DMS 273 (cell line): ENCODE measurements at regions not wholly inside any gene's neighbourhood (a gene's known extent, or its start where the extent isn't known, plus 50 kb on each side); places are given as distances from the start of the nearest gene placed in this dataset.

Experiments used
- DNase-seq: peaks from one replicate; lab custom pipeline; 2025; ENCODE audit not compliant: unreplicated experiment; lab: John Stamatoyannopoulos, UW

DNA sequence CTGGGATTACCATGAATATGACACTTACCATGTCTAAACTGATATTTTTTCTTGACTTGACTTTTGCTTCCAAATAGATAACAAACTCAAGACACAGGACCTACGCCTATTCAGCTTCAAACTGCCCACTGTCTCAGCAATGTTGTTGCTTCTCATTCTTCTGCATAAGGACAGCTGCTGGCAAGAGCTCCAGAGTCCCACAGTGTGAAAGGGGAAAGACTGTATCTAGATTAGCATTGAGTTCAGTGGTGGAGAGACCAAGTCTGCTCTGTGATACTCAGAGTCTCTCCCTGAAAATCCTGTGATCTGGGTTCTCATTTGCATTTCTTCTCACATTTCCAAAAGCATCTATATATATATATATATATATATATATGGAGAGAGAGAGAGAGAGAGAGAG, 247.9 kb upstream of the NT5C1B start:
- DNase-seq: no peak

DNA sequence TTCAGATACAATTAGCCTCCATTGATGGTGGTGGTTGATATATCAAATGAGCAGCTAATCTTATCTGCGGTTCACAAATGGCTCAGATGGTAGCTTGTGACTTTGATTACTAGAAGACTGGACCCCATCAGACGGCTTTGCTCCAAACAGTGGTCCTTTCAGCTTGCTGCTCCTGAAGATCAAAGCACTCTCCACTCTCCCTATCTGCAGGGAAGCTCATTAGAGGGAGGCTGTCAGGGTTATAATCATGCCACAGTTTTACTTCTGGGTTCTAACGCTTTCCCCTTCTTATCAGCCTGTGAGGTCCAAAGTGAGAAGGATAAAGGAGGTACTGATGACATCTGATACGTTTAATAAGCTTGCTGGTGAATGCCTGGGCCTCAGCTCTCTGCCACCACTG, 247.1 kb upstream of the NT5C1B start:
- DNase-seq: no peak

DNA sequence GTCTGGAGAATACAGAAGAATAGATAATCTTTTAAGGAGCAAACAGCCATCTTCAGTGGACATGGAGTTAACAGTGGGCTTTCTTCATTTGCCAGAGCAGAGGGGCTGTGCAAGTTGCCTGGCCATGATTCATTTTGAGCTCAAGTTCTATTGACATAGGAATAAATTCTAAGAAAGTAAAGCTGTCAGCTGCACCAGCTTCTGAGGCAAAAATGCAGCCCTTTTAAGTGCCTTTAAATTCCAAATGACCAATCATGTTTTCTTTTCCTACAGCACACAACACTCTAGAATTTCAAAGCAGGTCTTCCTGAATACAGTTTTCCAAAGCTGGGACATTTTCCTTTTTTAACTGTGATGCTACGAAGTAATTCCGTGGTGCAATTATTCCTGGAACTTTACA, 246.4 kb upstream of the NT5C1B start:
- no peak for DNase-seq

DNA sequence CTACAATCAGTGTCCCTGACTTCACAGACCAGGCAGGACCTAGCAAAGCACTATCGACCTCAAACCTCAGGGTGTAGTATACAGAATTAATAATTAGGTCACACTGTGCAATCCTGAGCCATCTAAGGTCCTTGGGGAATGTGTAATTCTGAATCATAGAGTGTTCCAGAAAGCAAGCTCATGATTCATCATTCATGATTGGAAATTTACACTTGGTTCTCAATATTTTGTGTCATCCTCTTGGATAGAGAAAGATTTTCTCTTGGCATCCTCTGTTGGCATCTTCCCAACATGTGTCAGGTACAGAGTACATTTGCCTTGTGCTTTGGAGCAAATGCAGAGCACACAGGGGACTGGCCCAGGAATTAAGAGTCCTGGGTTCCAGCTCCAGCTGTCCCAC, 245.0 kb upstream of the NT5C1B start:
- DNase-seq: no peak

DNA sequence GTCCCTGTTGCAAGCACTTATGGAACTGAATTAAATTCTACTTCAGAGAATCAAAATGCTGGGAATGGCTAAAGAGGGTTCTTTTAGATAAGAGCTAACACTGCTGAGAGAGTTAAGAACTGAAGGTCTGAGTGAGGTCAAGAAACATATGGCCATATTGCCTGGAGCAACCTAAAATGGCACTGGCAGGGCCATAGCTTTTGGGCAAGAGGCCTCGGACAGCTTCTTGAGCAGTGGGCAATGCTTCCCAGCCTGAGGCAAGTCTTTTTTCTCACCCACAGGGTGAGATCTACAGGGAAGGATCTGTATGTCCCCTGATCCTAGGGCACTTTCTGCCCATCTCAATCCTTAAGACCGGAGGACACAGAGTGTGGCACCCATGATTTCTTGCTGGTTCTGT, 244.6 kb upstream of the NT5C1B start:
- DNase-seq: no peak

DNA sequence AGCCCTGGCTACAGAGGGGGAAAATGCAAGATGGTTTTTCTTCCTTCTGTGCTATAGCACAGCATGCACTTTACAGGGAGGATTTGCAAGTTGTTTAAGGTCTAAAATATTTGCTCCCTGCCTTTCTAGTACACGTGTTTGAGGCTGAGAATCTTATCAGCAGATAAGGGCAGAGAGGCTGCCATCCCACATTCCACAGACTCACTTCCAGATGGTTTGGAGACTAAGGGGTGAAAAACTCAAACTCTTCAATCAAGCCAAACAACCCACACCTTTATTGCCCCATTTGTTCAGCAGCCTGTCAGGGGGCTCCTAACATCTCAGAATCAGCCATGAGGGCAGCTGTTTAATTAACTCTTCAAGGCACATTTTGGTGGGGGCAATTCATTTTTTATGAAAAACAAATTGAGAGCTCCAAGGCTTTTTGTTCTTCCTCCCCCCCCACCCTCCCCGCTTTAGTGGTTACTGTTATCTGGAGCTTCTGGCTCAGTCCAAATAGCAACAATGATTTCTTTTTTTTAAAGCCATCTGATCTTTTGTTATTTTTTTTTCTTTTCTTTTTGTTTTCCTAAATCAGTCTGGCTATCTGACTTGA, 242.6 kb upstream of the NT5C1B start:
- DNase-seq: peak; percentile 44

DNA sequence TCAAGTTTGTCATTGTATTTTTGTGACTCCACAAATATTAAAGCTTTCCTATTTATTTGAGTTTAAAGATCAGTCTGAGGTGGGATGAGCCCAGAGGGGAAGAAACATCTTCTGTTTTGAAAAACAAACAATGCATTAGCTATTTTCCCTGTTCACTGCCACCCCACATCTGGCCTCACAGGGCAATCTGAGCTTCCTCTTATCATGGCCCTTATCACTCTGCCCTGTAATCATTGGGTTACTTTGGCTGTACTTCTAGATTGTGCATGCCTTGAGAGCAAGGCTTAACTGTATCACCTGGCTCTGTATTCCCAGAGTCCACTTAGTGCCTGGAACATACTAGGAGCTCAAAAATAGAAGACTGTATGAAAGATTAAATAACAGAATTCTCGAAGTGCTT, 241.6 kb upstream of the NT5C1B start:
- no peak for DNase-seq

DNA sequence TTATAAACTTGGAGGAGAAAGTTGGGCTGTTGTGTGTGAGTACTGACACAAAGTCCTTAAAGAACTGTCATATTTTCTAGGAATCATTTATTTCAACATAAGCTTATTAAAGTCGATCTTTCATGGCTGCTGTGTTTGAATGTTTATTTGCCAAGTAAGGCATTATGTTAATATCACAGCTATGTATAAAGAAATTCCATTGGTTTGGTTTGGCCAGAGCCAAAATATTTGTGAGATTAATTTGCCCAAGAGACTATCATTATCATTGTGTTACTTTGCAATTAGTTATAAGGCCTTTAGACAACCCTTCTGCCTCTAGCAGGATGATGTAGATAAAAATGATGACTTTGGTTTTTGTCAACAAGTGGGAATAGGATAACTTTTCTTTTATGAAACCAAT, 240.6 kb upstream of the NT5C1B start:
- no peak for DNase-seq

DNA sequence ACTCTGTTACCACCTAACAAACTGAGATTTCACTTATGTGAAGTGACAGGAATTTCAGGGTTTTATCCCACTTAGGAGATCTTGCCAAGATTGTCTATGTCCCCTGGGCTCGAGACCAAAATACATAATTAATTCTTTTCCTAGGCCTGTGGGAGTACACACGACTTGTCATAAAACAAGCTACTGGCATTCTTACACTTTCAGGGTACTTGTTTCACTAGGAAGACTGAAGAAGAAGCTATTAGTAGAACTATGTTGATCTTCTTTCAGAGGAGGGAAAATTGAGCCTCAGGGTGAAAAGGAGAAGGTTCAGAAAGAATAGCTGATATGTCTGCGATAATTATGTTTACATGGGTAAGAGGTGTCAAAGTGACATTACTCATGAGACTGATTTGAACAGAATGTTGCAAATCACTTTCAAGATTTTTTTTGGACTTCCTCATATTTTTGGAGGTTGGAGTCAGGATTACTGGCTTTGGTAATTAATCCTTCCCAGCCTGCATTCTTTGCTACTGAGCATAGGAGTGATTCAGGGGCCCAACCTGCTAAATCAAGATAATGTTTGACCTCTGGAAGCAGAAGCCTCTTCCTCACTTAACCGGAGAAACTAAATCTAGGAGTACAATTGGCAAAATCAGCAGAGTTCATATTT, 240.0 kb upstream of the NT5C1B start:
- no peak for DNase-seq

DNA sequence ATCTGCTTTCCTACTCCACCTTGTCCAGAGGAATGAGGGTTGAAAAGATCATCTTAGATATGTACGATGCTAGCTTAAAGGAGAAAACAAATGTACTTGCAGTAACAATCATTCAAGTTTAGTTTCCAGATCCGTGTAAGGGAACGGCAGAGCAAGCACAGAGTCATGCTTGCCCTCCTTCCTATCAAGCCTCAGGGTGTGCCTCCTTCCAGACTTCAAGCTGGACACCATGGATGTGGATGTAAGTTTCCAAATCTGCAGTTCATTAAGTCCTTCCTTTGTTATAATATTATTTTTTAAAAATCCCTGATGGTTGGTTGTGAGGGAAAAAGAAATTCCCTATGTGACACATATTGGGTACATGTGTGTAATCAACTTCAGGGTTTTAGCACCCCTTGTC, 238.9 kb upstream of the NT5C1B start:
- no peak for DNase-seq

DNA sequence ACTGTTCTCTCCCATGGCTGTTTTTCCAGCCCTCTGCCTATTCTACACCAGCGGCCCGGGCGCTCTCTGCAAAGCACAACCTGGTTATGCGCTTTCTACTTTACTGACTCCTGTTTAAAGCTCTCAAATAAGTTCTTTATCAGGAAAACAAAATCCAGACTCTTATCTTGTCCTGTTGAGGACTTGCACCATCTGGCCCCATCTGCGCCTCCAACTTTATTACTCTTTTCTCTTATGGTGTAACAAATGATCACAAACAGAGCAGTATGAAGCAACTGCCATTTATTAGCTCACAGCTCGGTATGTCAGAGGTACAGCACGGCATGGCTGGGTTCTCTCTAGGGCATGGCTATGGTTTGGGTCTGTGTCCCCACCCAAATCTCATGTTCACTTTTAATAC, 236.5 kb upstream of the NT5C1B start:
- DNase-seq: peak; percentile 60

DNA sequence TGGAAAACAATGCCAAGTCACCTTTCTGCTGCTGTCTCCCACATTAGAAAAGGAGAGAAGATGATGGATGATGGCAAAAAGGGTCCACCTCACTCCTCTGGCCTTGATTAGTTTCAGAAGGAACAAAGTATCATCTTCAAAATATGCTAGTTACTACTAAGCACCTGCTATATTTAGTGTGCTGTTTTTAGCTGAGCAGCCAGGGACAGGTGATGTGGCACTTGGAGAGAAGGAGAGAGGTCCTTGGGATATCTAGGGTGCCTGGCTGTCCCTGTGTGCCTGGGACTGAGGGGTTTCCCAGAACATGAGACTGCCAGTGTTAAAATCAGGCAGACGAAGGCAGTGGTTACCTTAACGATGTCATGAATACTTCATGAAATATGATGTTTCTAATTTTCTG, 235.5 kb upstream of the NT5C1B start:
- DNase-seq: no peak

DNA sequence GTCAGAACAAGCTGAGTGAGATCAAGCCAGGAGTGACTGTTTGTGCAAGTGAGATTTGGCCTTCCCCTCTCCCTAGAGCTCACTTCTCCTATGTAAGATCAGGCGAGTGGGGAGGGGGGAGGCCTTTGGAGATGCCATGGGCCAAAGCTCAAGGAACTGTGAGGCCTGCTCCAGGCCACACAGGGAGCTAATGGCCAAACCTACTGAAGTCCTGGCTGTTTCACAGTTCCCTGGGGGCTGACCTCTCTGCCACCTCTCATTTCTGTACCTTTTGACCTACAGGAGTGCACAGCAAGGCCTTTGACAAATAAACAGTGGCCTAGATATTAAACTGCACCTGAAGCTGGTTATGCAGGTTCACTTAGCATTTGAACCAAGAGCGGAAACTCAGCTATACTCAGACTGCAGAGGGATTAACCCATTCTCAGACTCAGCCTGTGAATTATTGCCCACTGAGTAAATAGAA, 235.0 kb upstream of the NT5C1B start:
- no peak for DNase-seq

DNA sequence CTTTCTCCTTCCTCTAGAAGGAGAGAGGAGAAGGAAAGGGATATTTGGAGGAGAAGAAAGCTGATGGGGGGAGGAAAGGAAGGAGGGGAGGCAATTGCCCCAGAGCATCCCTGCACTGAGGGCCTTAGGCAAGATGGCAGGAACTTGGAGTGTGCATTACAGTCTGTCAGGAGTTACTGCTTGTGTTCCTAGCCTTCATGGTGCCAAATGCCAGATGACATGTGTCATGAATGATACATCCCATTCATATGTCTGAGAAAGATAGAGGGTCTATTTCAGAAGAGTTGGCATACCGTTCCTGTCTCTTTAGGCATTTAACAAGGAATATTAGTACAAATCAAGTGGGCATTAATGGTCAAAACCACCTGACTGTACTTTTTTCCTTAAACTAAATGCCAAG, 232.1 kb upstream of the NT5C1B start:
- DNase-seq: no peak

DNA sequence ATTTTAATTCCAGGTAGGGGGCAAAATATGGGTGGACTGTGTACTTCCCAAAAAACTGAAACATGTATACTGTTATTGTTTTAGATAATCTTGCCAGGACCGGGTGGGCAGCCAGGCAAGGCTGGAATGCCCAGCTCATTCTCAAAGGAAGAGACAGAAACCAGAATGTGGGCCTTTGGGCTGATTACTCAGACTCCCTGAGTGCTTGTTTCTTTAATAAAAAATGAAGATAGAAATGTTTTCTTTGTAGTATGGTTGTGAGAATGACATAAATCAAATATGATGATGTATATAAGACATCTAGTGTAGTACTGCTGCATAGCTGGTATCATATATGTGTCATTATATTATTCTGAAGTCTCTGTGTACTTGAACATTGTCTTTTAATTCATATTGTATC, 231.6 kb upstream of the NT5C1B start:
- no peak for DNase-seq

DNA sequence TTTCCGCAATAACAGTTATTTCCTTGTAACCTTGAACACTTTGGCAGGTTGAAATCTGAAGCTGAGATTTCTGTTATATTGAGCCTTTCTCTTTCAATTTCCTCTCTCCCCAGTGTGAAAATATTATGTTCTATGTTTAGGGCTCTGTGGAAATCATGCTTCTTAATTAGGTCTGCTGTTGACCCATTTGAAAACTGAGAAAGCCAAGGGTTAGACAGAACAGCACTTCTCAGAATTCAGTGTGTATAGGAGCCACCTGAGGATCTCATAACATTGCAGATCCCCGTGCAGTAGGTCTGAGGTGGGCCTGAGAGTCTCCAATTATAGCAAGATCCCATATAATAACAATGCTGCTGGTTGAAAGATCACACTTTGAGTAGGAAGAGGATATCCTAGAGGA, 230.2 kb upstream of the NT5C1B start:
- DNase-seq: no peak

DNA sequence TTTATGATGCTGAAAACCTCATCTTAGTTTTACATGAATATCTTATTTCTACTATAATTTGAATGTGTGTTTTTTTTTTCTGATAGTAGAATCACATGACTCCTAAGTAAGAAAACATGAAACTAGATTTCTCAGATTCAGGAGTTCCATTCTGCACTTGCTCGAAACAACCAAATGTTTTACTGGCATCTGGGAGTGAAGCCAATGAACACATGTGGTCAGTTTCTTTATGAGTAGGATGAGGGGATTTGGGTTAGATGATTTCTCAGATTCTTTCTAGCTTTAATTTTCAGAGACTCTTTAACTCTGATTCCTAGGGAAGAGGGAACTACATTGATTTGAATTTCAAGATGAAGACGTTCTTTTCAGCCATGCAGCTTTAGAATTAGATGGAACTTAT, 225.0 kb upstream of the NT5C1B start:
- no peak for DNase-seq

DNA sequence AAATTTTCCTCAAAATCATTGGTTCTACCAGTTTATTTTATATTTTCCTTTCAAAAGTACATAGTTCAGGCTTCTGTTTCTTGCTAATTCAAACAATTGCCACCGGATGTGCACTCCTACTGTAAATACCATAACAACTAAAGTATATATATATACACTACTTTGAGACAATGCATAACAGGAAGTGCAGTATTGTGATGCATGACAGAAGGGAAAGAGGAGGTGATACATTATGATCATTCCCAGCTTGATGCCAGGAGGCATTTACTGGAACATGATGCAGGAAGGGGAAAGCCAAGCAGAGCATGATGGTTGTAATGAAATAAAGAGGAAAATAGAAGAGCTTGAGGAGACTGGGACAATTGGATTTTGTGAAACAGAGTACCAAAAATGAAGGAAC, 215.2 kb upstream of the NT5C1B start:
- no peak for DNase-seq

DNA sequence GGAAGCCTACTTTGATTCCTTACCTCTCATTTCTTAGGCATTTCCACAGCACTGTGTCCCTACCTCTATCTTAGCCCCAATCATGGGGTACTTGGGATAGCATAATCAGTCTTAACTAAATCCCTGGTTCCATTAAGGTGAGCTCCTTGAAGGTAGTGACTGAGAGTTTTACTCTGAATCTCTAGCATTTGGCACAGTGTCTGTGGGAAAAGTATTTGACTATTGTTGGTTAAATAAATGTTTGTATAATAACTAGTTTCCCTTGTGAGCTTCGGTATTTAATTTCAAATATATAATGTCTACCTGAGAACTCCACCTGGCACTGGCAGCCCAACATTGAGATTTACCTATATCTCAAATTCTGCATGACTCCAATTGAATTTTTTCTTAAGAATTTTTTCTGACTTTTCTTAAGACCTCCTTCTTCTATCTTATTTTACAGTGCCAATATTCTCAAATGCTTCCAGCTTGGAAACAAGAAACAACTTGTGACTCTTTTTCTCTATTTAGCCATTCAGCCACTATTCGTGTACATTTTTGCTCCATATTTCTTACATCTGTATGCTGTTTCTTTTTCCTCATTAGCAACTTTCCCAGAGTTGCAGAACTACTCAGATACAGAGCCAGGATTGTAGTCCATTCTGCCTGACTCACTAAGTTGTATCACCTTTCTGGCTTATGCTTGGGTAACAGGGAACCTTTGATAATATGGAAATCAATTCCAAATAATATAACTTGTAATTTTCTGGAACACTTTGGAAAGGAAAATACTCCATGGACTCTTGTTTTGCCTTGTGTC, 214.0 kb upstream of the NT5C1B start:
- no peak for DNase-seq

DNA sequence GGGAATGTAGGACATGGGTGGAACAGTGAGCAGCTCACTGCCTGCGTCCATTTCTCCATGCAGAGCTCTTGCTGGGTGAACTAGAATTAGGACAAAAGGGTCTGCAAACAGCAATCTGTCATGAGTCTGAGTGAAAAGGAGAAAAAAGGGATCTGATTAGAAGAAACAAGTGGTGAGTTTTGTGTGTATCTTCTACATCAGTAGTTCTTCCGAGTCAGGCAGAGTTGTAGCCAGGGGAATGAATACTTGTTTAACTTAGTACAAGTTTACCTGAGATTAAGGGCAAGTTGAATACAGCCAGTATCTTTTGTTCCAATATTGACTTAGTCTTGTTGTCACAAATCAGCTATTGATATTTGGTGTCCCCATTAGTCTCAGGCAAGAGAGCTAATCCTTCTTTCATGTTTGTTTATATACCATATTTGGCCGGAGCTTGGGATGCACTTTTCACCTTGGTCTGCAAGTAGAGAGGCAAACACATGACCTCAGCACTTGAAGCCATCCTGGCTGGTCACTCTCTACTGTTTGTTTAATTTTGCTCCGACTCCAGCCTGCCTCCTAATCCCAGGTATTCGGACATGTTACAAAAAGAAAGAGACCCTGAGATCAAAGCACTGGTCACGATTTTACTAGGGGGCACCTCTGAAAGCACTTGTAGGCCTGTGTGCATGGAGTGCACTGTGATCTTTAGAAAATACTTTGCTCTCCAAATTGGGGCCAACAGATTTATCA, 211.0 kb upstream of the NT5C1B start:
- DNase-seq: no peak

DNA sequence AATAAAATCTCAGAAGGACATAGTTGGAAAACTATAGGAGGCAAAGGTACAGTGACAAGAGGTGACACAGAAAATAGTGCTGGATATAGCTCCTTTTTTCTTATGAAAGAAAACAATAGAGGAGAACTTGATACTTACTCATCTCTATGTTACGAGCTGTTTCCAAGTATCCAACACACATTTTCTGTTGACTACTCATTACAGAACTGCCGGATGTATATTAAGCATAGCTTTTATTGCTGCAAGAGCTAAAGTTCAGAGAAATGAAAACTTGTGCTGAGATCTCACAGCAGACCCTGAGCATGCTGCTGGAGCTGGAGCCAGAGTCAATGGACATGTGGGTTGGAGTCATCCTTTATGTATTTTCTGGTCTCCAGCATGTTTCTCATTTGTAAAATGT, 210.0 kb upstream of the NT5C1B start:
- DNase-seq: no peak
